ENCODE measurements at regions not wholly inside any gene's neighbourhood (a gene's known extent, or its start where the extent isn't known, plus 50 kb on each side); places are given as distances from the start of the nearest gene placed in this dataset.

DNA sequence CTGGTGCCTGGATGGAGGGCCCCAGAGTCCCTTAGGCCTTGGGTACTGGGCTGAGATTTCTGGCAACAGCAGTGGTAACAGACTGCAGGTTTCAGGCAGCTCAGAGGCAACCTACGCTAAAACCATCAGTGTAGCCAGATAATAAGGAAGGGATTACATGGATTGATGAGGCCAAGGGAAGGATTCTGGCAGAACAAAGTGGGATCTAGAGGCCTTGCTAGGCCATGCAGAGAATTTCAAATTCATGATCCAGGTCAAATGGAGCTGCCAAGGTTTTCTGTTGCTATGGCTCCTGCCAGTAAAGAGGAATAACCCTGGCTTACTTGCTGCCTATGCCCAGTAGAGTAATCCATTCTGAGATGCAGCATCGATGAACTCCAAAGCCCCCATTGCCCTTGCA, 445.7 kb downstream of the ADRA2A start:
- no peak for DNase-seq

DNA sequence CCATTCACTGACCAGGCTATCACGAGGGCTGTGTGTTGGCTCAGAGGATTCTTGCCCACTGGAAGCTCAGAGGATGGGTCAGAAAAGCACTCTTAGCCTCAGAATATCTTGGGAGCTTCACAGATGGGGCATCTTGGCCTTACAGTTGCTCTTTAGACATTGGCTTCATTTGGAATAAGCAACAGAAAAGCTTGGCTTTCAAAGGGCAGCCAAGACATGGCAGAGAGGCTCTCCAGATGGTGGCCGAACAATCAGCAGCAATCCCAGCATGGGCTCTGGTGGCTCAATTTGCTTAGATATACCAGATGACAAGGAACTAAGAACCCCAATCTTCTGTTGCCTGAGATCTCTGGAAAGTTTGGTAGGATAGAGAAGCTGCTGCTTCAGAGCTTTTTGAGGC, 446.2 kb downstream of the ADRA2A start:
- DNase-seq, result no peak

DNA sequence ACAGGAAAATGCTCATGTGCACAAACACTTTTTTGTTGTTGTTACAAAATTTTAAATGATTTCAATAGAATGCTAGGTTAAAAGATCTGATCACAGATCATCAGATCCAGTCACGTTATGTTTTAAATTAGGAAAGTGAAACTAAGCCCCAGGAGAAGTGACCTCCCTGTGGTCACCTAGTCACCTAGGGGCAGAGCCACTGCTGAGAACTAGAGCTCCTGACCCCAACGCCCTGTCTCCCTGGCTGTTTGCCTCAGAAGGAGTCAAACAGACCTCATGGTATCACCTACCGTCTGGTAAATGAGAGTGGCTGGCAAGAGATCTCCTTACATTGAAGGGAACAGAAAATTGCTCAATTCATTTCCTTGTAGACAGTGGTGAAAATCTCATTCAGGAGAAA, 447.3 kb downstream of the ADRA2A start:
- no peak for DNase-seq

DNA sequence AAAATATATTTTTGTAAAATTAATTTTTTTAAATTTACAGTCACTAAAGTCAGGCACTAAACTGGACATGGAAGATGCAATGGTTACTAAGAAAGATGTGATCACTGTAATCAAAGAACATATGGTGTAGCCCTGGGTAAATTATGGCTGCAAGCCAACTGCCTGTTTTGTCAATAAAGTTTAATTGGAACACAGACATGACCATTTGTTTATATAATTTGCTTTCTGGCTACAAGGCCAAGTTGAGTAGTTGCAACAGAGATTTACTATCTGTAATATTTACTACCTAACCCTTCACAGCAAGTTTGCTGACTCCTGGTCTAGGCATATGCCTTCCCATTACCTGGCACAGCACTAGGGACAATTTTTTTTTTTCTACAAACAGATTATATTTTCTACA, 448.9 kb downstream of the ADRA2A start:
- DNase-seq, result no peak

DNA sequence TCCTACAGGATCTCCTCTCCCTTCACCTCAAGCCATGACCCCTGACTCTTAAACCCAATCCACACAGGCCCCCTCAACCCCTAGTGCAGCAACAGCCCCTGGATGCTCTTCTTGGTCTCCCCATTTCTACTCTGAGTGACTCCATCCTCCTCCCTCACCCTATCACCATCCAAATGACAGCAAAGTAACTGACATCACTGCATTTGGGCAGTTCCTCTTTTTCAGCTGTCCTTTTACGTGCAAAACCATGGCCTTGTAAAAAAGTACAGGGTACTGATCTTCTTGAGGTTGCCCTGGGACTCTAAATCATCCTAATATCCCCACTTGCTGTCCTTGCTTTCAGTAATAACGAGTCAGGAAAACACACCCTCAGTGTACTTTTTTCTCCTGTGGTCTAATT, 454.9 kb downstream of the ADRA2A start:
- no peak for DNase-seq

DNA sequence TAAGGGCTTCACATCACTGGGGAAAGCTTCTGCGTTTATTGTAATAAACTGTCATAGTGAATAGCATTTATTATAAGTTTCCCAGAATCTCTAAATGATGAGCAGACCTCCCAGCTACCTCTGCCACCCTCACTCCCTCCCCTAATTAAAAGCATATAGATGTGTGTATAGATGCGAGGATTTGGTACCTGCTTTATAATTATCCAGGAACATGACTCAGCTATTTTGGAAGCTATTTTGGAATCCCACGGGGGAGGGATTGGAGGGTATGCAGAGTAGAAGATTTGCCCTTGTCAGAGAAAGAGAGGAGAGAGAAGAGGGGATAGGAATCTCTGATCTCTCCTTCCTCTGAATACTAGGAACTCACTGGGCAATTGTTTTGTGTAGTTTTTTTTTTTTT, 455.3 kb downstream of the ADRA2A start:
- no peak for DNase-seq

DNA sequence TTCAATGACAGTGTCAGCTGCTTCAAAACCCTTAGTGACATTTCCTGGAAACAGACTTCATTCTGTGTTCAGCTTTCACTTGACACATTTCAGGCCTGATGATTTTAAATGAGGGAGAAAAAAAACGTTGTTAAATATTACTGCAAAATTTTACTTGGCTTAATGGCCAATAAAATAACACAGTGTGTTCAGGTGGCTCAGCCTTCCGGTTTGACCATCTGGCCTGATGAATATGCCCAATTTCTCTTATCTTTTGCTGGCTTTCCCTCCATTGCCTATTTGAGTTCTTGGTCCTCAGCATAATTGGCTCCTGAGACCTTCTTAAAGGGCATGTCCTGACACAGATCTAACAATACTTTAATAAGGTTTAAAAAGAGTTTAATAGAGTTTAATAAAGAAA, 462.4 kb downstream of the ADRA2A start:
- no peak for DNase-seq

DNA sequence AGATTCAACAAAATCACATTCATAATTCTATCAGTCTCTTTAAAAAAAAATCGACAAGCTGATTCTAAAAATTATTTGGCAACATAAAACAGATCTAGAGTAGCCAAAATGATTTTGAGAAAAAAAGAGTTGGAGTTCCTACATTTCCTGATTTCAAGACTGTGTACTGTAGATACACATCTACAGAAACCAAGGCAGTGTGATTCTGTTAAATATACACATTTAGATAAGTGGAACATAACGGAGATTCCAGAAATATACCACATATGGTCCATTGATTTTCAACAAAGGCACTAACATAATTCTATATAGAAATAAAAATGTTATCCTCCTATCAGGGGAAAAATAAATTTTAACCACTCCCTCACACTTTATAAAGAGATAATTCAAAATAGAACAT, 467.0 kb downstream of the ADRA2A start:
- no peak for DNase-seq

DNA sequence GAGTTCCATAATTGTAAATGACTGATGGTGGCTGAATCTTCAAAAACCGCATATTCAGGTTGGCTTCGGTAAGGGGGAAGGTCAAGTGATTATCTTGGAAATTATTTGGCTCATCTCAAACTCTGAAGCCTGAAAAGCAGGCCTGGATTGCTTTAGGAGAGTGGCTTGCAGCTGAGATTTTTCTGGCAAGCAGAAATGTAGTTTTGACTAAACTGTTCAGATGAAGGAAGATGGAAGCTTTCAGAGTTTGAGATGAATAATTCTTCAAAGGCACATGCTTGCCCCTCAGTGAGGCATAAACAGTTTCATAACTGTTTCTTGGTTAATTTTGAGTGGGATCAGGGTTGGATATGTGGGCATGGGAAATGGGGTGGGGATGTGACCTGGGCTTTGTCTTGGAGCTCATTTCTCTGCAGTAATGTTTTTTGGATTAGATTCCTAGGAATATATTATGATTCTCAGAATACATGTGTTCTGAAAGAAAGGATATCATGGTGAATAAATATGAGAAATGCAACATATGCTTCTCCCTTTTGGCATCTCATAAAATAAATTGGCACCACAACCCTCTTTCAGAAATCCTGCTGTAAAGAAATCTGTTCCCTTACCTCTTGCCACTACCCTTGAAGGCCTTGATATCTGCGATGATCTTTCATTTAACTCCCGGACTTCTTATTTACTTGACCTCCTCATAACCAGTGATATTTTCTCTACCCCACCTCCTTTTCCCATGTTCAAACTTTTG, 469.2 kb downstream of the ADRA2A start:
- no peak for DNase-seq

DNA sequence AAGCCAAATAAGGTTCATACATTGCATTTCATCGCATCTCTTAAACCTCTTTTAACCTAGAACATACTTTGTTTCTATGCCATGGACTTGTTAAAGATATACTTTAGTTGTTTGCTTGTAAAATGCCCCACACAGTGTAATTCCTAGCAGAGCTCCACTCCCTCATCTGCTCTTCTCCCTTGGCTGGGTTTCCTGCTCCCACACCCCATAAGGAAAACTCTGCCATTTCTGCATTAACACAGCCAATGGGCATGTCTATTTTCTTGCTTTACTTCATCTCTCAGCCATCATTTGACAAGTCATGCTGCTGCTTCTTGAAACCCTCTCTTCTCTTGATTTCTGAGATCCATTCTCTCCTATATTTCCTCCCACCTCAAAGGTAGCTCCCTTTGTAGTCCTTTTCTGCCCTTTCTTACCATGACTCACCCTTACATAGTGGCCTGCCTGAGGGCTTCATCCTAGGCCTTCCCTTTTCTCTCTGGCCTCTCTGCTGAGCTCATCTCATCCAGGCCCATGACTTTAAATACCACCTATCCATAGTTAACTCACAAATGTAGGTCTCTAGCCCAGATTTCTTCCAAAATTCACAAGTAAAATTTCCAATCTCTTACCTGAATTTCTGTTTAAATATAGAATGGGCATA, 471.4 kb downstream of the ADRA2A start:
- no peak for DNase-seq

DNA sequence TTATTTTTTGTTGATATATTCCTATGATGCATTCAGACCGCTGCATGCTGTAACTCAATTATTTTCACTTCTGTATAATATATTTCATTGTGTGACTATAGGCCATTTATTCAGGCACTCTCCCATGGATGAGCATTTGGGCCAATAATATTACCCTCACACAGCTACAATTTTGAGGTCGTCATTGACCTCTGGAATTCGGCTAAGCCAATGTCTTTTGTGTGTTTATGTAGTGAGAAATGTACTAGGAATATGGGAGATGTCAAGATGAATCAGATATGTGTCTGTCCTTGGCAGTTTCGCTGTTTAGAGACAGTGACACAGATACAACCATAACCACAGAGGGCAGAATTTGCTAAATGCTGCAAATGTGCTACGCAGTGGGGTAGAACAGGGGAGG, 474.2 kb downstream of the ADRA2A start:
- no peak for DNase-seq

DNA sequence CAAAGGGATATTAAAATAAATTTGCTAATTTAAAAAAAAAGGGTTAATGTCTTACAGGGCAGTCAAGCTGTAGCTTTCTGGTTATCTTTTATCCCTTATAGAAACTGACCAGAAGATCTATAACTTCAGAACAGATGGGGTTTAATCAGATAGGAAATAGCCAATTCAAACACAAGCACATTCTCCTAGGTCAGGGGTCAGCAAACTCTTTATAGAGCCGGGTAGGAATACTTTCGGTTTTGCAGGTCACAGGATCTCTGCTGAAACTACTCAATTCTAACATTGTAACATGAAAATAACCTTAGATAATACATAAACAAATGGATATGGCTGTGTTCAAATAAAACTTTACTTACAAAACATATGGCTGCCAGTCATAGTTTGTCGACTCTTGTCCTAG, 479.8 kb downstream of the ADRA2A start:
- no peak for DNase-seq

DNA sequence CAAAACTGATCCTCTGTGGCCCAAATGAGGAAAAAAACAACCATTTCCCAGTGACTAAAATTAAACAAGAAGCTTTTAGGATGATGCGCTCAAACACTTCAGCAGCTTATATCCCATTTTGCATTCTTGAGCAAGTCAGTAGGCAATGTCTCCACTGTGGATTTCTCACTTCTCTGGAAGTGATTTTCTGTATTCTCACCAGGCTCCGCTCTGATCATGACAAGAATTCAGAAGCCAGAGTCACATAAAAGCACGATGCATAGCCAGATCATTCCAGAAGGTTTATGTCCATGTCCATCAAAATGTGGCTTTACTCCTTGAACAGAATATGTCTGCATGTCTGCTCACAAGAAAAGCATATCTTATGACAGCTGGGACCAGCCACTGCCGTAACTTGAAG, 481.4 kb downstream of the ADRA2A start:
- DNase-seq, result no peak

DNA sequence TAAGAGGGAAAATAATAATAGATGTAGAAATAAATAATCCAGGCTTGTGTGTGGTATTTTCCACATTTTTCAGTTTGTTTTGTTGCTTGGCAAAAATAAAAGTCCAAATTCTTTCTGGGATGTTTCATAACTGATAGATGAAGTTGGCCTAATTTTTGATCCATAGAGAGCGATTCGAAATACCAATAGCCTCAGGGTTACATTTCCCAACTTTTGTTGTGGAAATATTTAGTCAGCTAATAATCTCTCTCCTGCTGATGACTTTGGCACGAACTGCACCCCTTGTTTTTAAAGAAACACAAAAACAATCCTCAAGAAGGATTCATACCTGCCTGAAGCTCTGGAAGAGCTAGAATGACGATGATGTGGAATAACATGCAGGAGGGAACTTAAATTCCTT, 483.2 kb downstream of the ADRA2A start:
- DNase-seq, result no peak

DNA sequence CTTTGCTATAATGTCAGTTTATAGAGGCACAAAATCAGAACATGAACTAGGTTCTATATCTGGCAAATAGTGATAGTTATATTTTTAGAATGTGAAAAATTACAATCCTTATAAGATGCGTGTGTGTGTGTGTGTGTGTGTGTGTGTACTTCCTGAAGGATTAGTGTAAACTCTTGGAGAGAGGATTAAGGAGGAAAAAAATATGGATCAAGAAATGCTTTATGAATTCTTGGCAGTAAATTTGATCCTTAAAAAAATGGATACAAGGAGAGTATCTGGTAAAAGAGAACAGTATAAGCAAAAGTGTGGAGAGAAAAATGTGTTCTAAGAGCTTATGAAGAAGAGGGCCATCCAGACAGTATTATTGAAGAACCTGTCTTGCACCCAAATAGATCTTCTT, 484.3 kb downstream of the ADRA2A start:
- DNase-seq, result no peak

DNA sequence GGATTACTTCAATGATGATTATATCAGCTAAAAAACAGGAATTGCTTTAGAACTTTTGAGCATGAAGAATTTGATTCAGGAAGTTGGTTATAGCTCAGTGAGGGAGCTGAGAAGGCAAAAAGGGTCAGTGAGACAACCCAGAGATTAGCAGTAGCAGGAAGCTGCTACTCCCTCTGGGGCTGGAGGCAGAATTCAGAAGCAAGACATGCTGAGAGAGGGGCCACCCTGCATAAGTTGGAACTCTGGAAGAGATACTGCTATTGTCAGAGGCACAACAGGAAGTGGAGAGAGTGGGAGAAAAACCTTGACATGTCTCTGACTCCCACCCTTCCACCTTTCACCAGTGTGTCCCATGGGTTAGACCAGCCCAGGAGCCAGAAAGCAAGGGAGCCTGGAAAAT, 488.7 kb downstream of the ADRA2A start:
- DNase-seq, result no peak

DNA sequence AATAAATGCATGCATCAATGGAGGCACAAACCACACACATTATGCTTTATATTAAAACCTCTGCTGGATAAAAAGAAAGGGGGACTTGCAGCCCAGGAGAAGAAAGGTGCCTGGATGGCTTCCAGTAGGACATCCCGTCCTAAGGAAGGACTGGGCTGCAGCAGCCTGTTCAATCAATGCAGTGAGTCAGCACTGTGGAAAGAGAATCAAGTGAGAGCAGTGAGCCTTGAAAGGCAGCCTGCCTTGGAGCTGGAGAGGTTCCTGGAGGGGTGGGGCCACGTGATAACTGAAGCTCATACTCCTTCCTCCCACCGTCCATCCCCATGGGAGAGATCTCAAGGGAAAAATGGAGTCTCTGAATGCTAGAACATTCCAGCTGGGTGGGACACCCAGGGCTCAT, 501.2 kb downstream of the ADRA2A start:
- DNase-seq, result no peak

DNA sequence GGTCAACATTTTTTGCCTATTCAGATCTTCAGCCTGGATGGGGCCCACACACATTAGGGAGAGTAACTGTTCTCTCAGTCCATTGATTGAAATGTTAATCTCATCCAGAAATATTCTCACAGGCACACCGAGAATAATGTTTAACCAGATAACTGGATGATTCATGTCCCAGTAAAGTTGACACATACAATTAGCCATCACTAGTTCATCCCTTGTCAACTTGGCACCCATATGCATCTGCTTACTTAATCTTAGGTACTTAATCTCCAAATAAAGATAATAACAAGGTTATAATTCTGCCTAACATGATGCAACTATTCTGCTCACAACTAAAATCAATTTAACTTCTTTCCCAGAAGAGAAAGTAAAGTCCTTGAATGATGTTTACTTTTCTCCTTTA, 502.6 kb downstream of the ADRA2A start:
- DNase-seq, result no peak

DNA sequence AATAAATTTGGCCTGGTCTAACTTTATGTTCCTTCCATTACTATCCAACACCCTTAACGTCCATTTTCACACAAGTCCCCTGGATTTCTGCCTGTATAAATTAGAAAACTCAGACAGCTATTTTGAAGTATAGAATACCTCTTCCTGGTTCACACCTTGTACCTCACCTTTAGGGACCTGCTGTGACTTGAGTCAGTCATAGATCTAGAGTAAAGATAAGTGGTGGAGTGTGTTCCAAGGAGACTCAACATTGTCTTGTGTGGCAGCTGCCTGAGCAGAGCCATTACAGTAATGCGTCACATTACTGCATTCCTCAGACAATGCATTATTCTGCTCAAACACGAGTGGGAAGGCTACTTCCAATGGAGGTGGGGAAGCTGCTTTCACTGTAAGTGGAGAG, 513.9 kb downstream of the ADRA2A start:
- DNase-seq, result no peak

DNA sequence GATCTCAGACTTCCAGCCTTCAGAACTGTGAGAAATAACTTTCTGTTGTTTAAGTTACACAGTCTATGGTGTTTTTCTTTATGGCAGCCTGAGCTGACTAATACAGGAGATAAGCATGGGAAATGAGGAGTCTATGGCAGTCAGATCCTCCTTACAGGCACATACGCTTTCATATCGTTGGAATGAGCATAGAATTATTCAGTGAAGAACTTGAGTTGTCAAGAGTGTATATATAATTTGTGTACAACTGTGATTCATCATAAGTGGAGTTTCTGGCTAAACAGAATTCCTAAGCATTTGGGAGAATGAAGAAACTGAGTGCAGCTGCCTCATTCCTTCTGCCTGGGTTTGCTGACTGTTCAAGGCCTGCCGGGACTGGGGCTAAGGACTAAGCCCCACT, 516.7 kb downstream of the ADRA2A start:
- no peak for DNase-seq

DNA sequence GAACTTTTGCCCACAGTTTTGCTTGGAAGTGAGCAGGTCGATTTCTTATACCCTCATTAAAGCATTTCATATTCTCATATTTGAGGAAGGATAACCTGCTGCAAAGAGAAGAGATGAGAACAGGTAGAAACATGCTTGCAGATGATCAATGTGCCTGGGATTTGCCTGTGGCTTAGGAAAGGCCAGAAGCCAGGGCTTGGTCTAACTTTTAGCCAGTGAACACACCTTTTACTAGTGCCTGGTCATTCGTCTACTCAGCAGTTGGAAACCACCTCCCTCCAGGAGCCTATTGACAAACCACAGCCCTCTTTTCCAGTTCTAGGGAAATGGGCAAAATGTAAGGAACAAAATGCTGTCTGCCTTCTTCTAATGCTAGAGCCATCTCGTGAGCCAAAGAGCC, 518.3 kb downstream of the ADRA2A start:
- no peak for DNase-seq

DNA sequence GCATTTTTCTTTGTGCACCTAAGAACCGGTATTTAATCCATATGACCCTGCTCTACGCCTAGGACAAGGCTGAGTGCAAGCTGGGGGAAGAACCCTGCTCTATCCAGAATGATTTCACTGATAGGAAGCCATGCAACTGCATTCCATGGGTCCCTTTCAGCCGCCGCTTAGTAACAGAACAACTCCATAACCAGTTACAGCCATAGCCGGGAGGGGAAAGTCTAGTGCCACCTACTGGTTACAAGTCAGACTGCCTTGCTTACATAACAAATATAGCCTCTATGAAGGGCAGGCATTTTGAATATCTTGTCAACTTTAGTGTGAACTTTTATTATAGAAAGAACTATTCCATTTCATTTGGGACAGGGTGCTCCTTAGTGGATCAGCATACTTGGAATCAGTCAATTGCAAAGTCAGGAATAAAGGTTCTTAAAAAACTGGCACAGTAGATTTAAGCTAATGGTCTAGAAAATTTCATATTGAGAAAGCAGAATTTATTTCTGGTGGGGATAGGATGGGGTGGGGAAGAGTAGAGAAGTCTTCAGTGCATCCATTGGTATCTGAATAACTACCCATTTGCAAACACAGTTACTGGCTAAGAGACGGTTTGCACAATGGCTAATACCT, 521.7 kb downstream of the ADRA2A start:
- DNase-seq, result peak; percentile 18

DNA sequence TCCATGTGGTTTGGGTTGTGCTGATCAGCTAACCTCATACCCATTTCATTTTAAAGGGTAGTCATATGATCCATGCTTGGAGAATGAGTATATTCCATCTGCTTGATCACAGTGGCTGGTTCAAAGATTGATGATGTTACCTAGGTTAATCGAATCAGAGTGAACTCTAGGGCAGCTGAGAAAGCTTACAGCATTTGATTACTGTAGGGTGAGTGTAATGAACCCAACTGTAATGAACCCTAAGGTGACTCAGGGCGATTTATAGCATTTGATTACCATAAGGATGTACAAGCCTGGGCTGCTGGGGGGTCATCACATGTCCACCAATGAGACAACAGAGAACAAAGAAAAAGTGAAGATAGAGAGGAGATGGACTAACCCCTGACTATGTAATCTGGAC, 523.1 kb downstream of the ADRA2A start:
- no peak for DNase-seq

DNA sequence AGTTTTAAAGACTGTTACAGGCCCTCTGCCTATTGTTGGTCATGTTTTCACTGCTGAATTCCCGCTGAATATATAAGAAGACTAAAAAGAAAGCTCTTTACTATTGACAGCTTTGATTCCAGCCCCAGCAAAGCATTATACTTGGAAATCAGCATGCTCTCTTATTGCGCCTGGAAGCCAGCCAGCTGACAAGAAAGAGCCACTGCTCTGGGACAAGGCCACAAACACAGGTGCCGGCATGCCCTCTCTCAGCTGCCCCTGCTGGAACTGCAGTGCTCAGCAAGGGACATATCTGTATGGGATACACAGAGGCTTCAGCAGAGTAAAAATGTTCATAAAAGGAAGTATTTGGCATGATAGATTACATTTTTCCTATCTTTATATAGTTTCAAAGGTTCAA, 523.9 kb downstream of the ADRA2A start:
- no peak for DNase-seq

DNA sequence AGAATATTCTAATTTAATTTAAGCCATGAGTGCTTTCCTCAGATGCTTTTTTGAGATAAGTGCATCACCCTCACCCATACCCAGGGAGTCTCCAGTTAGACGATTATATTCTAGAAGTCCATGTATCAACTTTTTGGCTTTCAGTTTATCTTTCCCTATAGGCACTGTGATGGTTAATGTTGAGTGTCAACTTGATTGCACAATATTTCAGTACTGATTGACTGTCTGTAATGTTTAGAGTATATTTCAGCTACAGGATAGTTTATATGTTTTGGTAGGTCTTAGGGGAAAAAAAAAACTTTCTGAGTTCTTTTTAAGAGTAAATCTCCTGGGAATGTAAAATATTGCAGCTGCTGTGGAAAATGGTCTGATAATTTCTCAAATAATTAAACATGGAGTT, 535.4 kb downstream of the ADRA2A start:
- DNase-seq, result no peak

Data from HCEC 1CT (cell line).